Fibroblast of skin of abdomen (primary cell): ENCODE measurements at regions not wholly inside any gene's neighbourhood (a gene's known extent, or its start where the extent isn't known, plus 50 kb on each side); places are given as distances from the start of the nearest gene placed in this dataset.

Experiments
- DNase-seq: peaks from one replicate; pipeline ENCODE4 v3.0.0-alpha.2; 2013

GRCh38 chr9:91042541-91042940 lies 240.9 kb downstream of the SYK start:
- DNase-seq = no peak

GRCh38 chr9:91043056-91043810 lies 241.6 kb downstream of the SYK start:
- DNase-seq = no peak

- no peak for DNase-seq
Measured at GRCh38 chr9:91043811-91044175, 242.2 kb downstream of the SYK start.

GRCh38 chr9:91044354-91044753 lies 242.7 kb downstream of the SYK start:
- DNase-seq = no peak

GRCh38 chr9:91045041-91045440 lies 243.4 kb downstream of the SYK start:
- no peak for DNase-seq

- DNase-seq = no peak
Measured at GRCh38 chr9:91047529-91047928, 245.9 kb downstream of the SYK start.

- peak; percentile 83 for DNase-seq
Measured at GRCh38 chr9:91047993-91048607, 246.5 kb downstream of the SYK start.

GRCh38 chr9:91048749-91049148 lies 247.1 kb downstream of the SYK start:
- DNase-seq = no peak

- DNase-seq = no peak
Measured at GRCh38 chr9:91053824-91054223, 252.2 kb downstream of the SYK start.

- no peak for DNase-seq
Measured at GRCh38 chr9:91055845-91056244, 254.2 kb downstream of the SYK start.

- DNase-seq = no peak
Measured at GRCh38 chr9:91056486-91056885, 254.9 kb downstream of the SYK start.

GRCh38 chr9:91056917-91057316 lies 255.3 kb downstream of the SYK start:
- DNase-seq = no peak

GRCh38 chr9:91059713-91060112 lies 258.1 kb downstream of the SYK start:
- no peak for DNase-seq

- DNase-seq = peak; percentile 89
Measured at GRCh38 chr9:91060520-91061343, 259.1 kb downstream of the SYK start.

GRCh38 chr9:91061506-91061905 lies 259.9 kb downstream of the SYK start:
- no peak for DNase-seq

GRCh38 chr9:91062281-91062680 lies 260.7 kb downstream of the SYK start:
- no peak for DNase-seq

- no peak for DNase-seq
Measured at GRCh38 chr9:91063471-91063870, 261.9 kb downstream of the SYK start.

- no peak for DNase-seq
Measured at GRCh38 chr9:91065231-91066041, 263.8 kb downstream of the SYK start.

GRCh38 chr9:91066042-91066415 lies 264.4 kb downstream of the SYK start:
- DNase-seq = no peak

GRCh38 chr9:91066856-91067255 lies 265.2 kb downstream of the SYK start:
- no peak for DNase-seq

GRCh38 chr9:91067306-91067860 lies 265.8 kb downstream of the SYK start:
- DNase-seq = no peak

GRCh38 chr9:91071184-91071990 lies 269.8 kb downstream of the SYK start:
- peak; percentile 92 for DNase-seq
